Sigmoid colon (tissue), 6 donors: ENCODE measurements at regions not wholly inside any gene's neighbourhood (a gene's known extent, or its start where the extent isn't known, plus 50 kb on each side); places are given as distances from the start of the nearest gene placed in this dataset.

Source experiments
- DNase-seq: peaks from one replicate; pipeline ENCODE4 v3.0.0-alpha.2; 2019
- H3K27ac ChIP-seq, 4 donors: fragments of 200-600 bp; sonication (generic); one replicate each; pipeline ENCODE4 v1.5.1; 2016 to 2019; ENCODE audit warnings: mild to moderate bottlenecking in 1 of 4
- H3K27me3 ChIP-seq, 3 donors: fragments of 200-600 bp; sonication (generic); one replicate each; pipeline ENCODE4 v1.5.1; 2019; ENCODE audit warnings: mild to moderate bottlenecking in 1 of 3
- H3K36me3 ChIP-seq, 4 donors: fragments of 200-600 bp; sonication (generic); one replicate each; pipeline ENCODE4 v1.5.1; 2016 to 2019
- H3K4me1 ChIP-seq, 4 donors: fragments of 200-600 bp; sonication (generic); one replicate each; pipeline ENCODE4 v1.5.1; 2017 to 2019
- H3K4me3 ChIP-seq, 4 donors: fragments of 200-600 bp; sonication (generic); one replicate each; pipeline ENCODE4 v1.5.1; 2017 to 2019; ENCODE audit warnings: mild to moderate bottlenecking in 2 of 4, moderate library complexity in 1 of 4
- H3K9me3 ChIP-seq, 4 donors: fragments of 200-600 bp in 3 of 4; sonication (generic) in 3 of 4; one replicate each; pipeline versions ENCODE4 v1.5.1 to v1.6.1; 2013 to 2019
- EP300 ChIP-seq, 4 donors: sonication (generic); formaldehyde crosslinking; IDR thresholded peaks; one replicate each; pipeline ENCODE4 v1.6.1; 2017; ENCODE audit warnings: antibody characterized with exemption in 4 of 4
- POLR2A ChIP-seq, 2 donors: fragments of 450-650 bp; IDR thresholded peaks; one replicate each; pipeline ENCODE4 v1.6.1; 2016; ENCODE audit warnings: antibody characterized with exemption in 2 of 2, mild to moderate bottlenecking in 2 of 2, moderate library complexity in 2 of 2
- POLR2AphosphoS5 ChIP-seq, 4 donors: sonication (generic); formaldehyde crosslinking; IDR thresholded peaks; one replicate each; pipeline ENCODE4 v1.6.1; 2017; ENCODE audit warnings: antibody characterized with exemption in 4 of 4
- WGBS, 2 donors: extraction: QIAGEN DNeasy Blood & Tissue Kit; methylation state at CpG; one replicate each; pipeline ENCODE4 v1.1.7; 2013; 5-methylcytosine and 5-hydroxymethylcytosine counted together
- intact Hi-C: fragments of 100-400 bp; cut with DNase I; formaldehyde crosslinking; loops from one replicate; pipeline ENCODE4 v1.15.1; 2023
- TF ChIP-seq, protein P1 (sequence below), 4 experiments: fragments of 450-650 bp in 3 of 4; fragments of 200-600 bp in 1 of 4; IDR thresholded peaks; one replicate each; pipeline ENCODE4 v1.5.1; 2016 to 2019; ENCODE audit warnings: antibody characterized with exemption in 4 of 4, mild to moderate bottlenecking in 3 of 4, moderate library complexity in 2 of 4
- donor health status: healthy with polysubstance abuse.
- donor health status: healthy.

DNA sequence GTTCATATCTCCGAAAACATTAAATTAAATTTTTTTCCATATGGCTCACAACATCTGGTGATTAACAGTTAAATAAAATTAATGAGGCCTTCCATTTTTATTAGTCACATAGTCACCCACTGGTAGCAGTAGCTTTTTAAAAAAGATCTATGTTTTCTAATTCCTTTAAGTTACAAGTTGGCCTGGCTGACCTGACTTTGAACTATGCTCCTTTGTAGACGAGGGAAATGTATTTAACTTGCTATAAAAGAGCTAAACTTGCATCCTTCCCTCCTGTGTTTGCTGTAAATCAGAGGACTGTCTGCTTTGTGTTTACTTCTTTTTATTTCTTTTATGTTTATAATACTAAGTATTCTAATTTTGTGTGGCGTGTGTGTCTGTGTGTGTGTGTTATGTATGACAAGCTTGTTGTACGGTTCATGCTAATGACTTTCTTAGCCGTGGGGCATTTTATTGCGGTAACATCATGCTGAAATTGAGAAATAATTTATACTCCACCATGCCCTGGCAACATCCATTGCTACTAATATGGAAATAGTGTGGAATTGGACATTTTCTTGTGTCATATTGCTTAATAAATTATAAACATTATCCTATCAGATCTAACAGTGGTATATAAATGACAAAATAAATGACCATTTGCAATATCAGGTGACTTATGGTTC is 241.7 kb downstream of the SNCA start:
- no peak overlapping the region for H3K4me3 ChIP-seq
- intact Hi-C loops: no loop called here
- TF ChIP-seq POLR2A (IDR thresholded peaks at IDR 0.05): no peak
- TF ChIP-seq POLR2AphosphoS5 (IDR thresholded peaks at IDR 0.05): no peak
- TF ChIP-seq, protein P1, sequence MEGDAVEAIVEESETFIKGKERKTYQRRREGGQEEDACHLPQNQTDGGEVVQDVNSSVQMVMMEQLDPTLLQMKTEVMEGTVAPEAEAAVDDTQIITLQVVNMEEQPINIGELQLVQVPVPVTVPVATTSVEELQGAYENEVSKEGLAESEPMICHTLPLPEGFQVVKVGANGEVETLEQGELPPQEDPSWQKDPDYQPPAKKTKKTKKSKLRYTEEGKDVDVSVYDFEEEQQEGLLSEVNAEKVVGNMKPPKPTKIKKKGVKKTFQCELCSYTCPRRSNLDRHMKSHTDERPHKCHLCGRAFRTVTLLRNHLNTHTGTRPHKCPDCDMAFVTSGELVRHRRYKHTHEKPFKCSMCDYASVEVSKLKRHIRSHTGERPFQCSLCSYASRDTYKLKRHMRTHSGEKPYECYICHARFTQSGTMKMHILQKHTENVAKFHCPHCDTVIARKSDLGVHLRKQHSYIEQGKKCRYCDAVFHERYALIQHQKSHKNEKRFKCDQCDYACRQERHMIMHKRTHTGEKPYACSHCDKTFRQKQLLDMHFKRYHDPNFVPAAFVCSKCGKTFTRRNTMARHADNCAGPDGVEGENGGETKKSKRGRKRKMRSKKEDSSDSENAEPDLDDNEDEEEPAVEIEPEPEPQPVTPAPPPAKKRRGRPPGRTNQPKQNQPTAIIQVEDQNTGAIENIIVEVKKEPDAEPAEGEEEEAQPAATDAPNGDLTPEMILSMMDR (IDR thresholded peaks at IDR 0.05): no peak
- no peak for TF ChIP-seq EP300 (IDR thresholded peaks at IDR 0.05)
- DNase-seq: no peak
- H3K27ac ChIP-seq: no peak overlapping the region
- H3K36me3 ChIP-seq: no peaks in the 10 kb centered on the region
- peaks cover 0 to 2% (median 0%) of the 10 kb centered on the region in 4 donors for H3K4me1 ChIP-seq
- no peaks in the 10 kb centered on the region for H3K9me3 ChIP-seq
- 78 to 79% methylated on average over 6 of the region's 6 CpGs for WGBS, 2 donors
- no peaks in the 10 kb centered on the region for H3K27me3 ChIP-seq

GRCh38 chr4:89590128-89590527 is 246.8 kb downstream of the SNCA start:
- Histone ChIP-seq H3K36me3 (no peaks in the 10 kb centered on the region), H3K9me3 (no peaks in the 10 kb centered on the region), H3K27me3 (no peaks in the 10 kb centered on the region), H3K27ac (no peak overlapping the region), H3K4me1 (peaks cover 0 to 7% (median 0%) of the 10 kb centered on the region in 4 donors), H3K4me3 (no peak overlapping the region)
- WGBS, 2 donors: 55 to 75% methylated on average over 2 of the region's 2 CpGs
- no peak for DNase-seq
- intact Hi-C loops: no loop called here
- TF ChIP-seq EP300 (IDR thresholded peaks at IDR 0.05): no peak
- TF ChIP-seq POLR2AphosphoS5 (IDR thresholded peaks at IDR 0.05): no peak
- TF ChIP-seq, protein P1 (IDR thresholded peaks at IDR 0.05): no peak
- TF ChIP-seq POLR2A (IDR thresholded peaks at IDR 0.05): no peak

GRCh38 chr4:89588421-89588820 is 248.5 kb downstream of the SNCA start:
- H3K9me3 ChIP-seq: no peaks in the 10 kb centered on the region
- H3K27me3 ChIP-seq: no peaks in the 10 kb centered on the region
- intact Hi-C loops: loop anchor here (5.0 kb wide), 1 partner anchor 314 kb away; no protein-coding TSS in a partner anchor
- 90 to 97% methylated on average over 1 of the region's 1 CpG for WGBS, 2 donors
- no peaks in the 10 kb centered on the region for H3K36me3 ChIP-seq
- H3K4me1 ChIP-seq: peaks cover 0 to 7% (median 0%) of the 10 kb centered on the region in 4 donors
- no peak overlapping the region for H3K27ac ChIP-seq
- no peak overlapping the region for H3K4me3 ChIP-seq
- no peak for DNase-seq
- TF ChIP-seq EP300 (IDR thresholded peaks at IDR 0.05) (no peak), POLR2AphosphoS5 (IDR thresholded peaks at IDR 0.05) (no peak)
- TF ChIP-seq, protein P1 (IDR thresholded peaks at IDR 0.05): no peak

DNA sequence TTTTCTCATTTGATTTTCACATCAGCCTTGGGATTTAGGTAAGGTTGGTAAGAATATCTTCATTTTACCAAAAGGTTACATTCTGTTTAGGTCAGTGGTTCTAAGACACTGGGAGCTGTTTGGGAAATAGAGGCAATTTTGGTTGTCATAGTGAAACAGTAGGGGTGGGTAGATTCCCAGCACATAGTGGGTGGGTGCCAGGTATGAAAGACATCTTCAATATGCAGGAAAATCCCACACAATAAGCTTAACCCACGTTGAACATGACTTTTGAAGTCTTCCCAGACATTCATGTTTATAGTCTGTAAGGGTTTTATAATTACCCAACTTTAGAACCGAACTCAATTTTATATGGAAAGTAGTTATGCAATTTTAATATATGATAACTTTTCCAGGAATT is 249.6 kb downstream of the SNCA start:
- intact Hi-C loops: loop anchor here (5.0 kb wide), 1 partner anchor 315 kb away; no protein-coding TSS in a partner anchor
- Histone ChIP-seq H3K4me3 (no peak overlapping the region), H3K27ac (no peak overlapping the region), H3K36me3 (no peaks in the 10 kb centered on the region), H3K27me3 (no peaks in the 10 kb centered on the region), H3K9me3 (no peaks in the 10 kb centered on the region), H3K4me1 (peaks cover 0 to 7% (median 0%) of the 10 kb centered on the region in 4 donors)
- DNase-seq: no peak
- 41 to 62% methylated on average over 2 of the region's 2 CpGs for WGBS, 2 donors
- TF ChIP-seq POLR2AphosphoS5 (IDR thresholded peaks at IDR 0.05) (no peak), EP300 (IDR thresholded peaks at IDR 0.05) (no peak), POLR2A (IDR thresholded peaks at IDR 0.05) (no peak)
- TF ChIP-seq, protein P1 (IDR thresholded peaks at IDR 0.05): no peak
